ENCODE measurements at regions not wholly inside any gene's neighbourhood (a gene's known extent, or its start where the extent isn't known, plus 50 kb on each side); places are given as distances from the start of the nearest gene placed in this dataset.

DNA sequence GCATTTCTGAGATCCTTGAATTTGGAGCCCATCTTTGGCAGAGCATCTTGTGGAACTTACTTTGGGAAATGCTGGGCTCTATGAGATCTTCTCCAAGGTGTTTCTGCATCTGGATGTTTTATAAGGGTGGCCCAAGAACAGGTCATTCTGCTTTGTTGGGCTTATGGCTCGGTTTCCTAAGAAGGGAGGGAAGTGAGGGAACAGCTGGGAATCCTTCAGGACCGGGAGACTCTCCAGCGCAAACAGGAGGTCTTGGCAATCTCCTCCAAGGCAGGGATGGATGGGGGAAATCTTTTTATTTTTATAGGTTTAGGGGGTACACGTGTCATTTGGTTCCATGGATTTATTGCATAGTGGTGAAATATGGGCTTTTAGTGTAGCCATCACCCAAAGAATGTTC is 54.7 kb downstream of the IRX3 start:
- 94% methylated on average over 4 of the region's 4 CpGs for WGBS, 2 experiments
- Histone ChIP-seq H3K4me1 (ENCODE audit: control insufficient read depth, insufficient read depth, low read length) (peaks cover 4% of the 10 kb centered on the region), H3K27me3 (ENCODE audit: control insufficient read depth, insufficient read depth, low read length, poor library complexity, severe bottlenecking) (no peaks in the 10 kb centered on the region), H3K4me3 (ENCODE audit: insufficient read depth, low read depth, low read length) (no peak overlapping the region), H3K27ac (ENCODE audit: insufficient read depth, low read depth, low read length, poor library complexity, severe bottlenecking) (no peak overlapping the region), H3K36me3 (ENCODE audit: control insufficient read depth, insufficient read depth, low read length) (no peaks in the 10 kb centered on the region), H3K9me3 (ENCODE audit: control insufficient read depth, low read length) (no peaks in the 10 kb centered on the region)

DNA sequence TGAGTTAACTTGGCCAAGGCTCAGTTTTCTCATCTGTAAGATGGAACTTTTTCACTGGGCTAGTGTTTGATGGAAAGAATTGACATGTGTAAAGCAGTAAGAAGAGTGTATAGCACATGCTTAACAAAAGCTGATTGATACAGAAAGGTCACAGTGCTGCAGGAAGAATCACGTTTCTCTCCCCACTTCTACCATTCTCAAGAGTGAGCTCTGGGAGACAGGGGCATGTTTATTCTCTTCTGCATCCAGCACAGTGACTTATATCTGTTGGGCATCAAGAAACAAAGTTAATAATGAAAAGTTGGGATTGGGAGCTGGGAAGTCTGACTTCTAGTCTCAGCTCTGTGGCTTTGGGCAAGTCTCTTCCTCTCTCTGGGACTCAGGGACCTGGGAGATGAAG is 55.3 kb downstream of the IRX3 start:
- 88 to 90% methylated on average over 1 of the region's 1 CpG for WGBS, 2 experiments
- Histone ChIP-seq H3K27ac (ENCODE audit: insufficient read depth, low read depth, low read length, poor library complexity, severe bottlenecking) (no peak overlapping the region), H3K27me3 (ENCODE audit: control insufficient read depth, insufficient read depth, low read length, poor library complexity, severe bottlenecking) (no peaks in the 10 kb centered on the region), H3K4me3 (ENCODE audit: insufficient read depth, low read depth, low read length) (no peak overlapping the region), H3K4me1 (ENCODE audit: control insufficient read depth, insufficient read depth, low read length) (peaks cover 4% of the 10 kb centered on the region), H3K9me3 (ENCODE audit: control insufficient read depth, low read length) (no peaks in the 10 kb centered on the region), H3K36me3 (ENCODE audit: control insufficient read depth, insufficient read depth, low read length) (no peaks in the 10 kb centered on the region)

DNA sequence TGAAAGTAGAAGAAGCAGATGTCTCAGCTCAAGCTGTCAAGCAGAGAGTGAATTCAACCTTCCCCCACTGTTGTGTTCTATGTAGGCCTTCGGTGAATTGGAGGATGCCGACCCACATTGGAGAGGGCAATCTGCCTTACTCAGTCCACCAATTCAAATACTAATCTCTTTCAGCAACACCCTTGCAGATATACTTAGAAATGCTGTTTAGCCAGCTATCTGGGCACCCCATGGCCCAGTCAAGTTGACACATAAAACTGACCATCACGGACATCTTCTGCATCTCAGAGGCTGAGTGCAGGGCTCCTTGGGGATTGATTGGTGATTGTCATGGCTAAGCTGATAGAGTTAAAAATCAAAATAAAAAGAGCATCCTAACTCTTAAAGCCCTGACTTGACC is 58.3 kb downstream of the IRX3 start:
- H3K27me3 ChIP-seq (ENCODE audit: control insufficient read depth, insufficient read depth, low read length, poor library complexity, severe bottlenecking), result no peaks in the 10 kb centered on the region
- no peaks in the 10 kb centered on the region for H3K4me1 ChIP-seq (ENCODE audit: control insufficient read depth, insufficient read depth, low read length)
- H3K36me3 ChIP-seq (ENCODE audit: control insufficient read depth, insufficient read depth, low read length), result no peaks in the 10 kb centered on the region
- H3K27ac ChIP-seq (ENCODE audit: insufficient read depth, low read depth, low read length, poor library complexity, severe bottlenecking), result no peak overlapping the region
- no peaks in the 10 kb centered on the region for H3K9me3 ChIP-seq (ENCODE audit: control insufficient read depth, low read length)
- no peak overlapping the region for H3K4me3 ChIP-seq (ENCODE audit: insufficient read depth, low read depth, low read length)
- 80 to 86% methylated on average over 3 of the region's 3 CpGs for WGBS, 2 experiments

DNA sequence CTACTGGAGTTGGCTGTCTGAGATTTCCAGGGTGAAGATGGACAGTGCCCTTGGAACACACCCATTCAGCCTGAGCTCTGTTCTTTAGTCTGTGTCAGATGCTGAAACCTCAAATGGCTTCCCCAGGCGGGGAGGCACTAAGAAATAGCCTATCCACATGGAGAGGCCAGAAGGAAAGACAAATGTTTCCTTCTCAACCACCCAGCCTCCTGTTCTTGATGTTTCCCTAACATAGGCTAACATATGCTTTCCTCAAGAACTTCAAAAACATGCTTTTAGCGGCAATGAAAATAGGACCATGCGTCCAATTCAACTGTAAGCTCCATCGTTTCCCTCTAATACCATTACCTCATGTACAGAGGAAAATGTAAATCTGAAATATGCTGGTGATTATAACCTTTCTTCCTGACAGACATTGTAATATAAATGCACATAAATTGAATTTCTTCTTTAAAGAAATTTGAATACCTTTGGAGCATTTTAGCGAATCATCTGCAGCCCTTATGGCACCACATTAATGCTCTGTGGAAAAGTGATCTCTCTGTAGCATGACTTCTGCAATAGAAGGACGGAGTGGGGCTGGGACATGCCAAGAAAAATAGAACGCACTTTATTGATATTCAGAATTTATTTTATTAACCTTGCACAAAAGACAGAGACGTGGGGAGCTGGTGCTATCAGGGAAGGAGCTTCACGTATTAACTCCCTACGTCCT is 60.1 kb downstream of the IRX3 start:
- Histone ChIP-seq H3K4me1 (ENCODE audit: control insufficient read depth, insufficient read depth, low read length) (no peaks in the 10 kb centered on the region), H3K27me3 (ENCODE audit: control insufficient read depth, insufficient read depth, low read length, poor library complexity, severe bottlenecking) (no peaks in the 10 kb centered on the region), H3K36me3 (ENCODE audit: control insufficient read depth, insufficient read depth, low read length) (no peaks in the 10 kb centered on the region), H3K27ac (ENCODE audit: insufficient read depth, low read depth, low read length, poor library complexity, severe bottlenecking) (no peak overlapping the region), H3K9me3 (ENCODE audit: control insufficient read depth, low read length) (no peaks in the 10 kb centered on the region), H3K4me3 (ENCODE audit: insufficient read depth, low read depth, low read length) (no peak overlapping the region)
- 93 to 97% methylated on average over 9 to 10 of the region's 10 CpGs for WGBS, 2 experiments

DNA sequence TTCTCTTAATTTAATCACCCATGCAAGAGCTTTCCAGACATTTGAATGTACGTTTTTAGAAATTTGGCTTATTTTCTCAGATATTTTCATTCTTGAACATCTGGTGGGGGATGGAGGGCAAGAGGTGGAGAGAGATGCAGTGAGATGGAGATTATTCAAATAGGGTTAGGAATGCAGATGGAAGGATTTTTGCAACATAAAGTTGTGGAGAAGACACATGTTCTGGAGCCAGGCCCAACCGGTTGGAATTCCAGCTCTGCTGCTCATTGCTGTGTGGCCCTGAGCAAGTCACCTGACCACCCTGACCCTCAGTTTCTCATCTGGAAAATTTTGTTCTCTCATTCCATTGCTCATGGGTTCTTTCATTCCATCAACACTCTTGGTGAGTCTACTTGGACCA is 66.9 kb downstream of the IRX3 start:
- H3K4me3 ChIP-seq (ENCODE audit: insufficient read depth, low read depth, low read length), result no peak overlapping the region
- no peaks in the 10 kb centered on the region for H3K4me1 ChIP-seq (ENCODE audit: control insufficient read depth, insufficient read depth, low read length)
- H3K9me3 ChIP-seq (ENCODE audit: control insufficient read depth, low read length), result no peaks in the 10 kb centered on the region
- 92 to 94% methylated on average over 2 of the region's 2 CpGs for WGBS, 2 experiments
- H3K27me3 ChIP-seq (ENCODE audit: control insufficient read depth, insufficient read depth, low read length, poor library complexity, severe bottlenecking), result no peaks in the 10 kb centered on the region
- H3K27ac ChIP-seq (ENCODE audit: insufficient read depth, low read depth, low read length, poor library complexity, severe bottlenecking), result no peak overlapping the region
- no peaks in the 10 kb centered on the region for H3K36me3 ChIP-seq (ENCODE audit: control insufficient read depth, insufficient read depth, low read length)

DNA sequence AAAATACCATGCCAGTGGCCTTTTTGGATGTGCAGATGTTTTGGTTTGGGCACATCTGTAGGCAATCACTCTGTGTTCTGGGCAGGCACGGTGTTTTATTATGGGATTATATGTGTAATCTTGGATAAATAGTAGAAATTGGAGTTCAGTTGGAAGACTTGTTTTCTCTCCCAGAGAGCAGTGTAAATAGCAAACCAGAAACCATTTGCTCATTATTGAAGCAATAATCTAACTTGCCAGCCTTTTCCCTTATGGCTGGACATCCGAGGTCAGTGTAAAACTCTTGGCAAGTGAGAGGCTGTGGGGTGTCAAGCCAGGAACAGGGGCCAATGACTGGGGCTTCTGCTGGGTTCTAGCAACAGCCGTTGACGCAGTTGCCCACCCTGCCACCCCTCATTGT is 69.9 kb downstream of the IRX3 start:
- Histone ChIP-seq H3K9me3 (ENCODE audit: control insufficient read depth, low read length) (no peaks in the 10 kb centered on the region), H3K4me1 (ENCODE audit: control insufficient read depth, insufficient read depth, low read length) (no peaks in the 10 kb centered on the region), H3K4me3 (ENCODE audit: insufficient read depth, low read depth, low read length) (no peak overlapping the region), H3K36me3 (ENCODE audit: control insufficient read depth, insufficient read depth, low read length) (no peaks in the 10 kb centered on the region), H3K27ac (ENCODE audit: insufficient read depth, low read depth, low read length, poor library complexity, severe bottlenecking) (no peak overlapping the region), H3K27me3 (ENCODE audit: control insufficient read depth, insufficient read depth, low read length, poor library complexity, severe bottlenecking) (no peaks in the 10 kb centered on the region)
- WGBS, 2 experiments, result 95 to 96% methylated on average over 4 of the region's 4 CpGs

DNA sequence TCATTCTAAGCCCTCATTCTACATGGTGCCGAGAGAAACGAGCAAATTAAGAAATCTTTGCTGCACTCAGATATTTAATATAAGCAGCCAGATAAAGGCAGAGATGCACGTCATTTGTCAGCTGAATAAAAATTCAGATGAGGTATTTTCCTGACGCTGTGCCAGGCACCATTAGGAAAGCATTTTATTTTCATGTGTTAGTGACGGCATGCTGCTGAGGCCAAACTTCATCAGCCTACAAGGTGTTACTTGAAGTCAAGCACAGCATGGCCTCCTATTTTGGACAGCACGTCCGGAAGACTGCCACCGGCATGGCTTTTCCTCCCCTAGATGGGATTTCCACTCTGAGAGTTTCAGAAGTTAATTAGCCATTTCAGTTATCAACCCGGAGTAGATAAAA is 70.3 kb downstream of the IRX3 start:
- no peak overlapping the region for H3K4me3 ChIP-seq (ENCODE audit: insufficient read depth, low read depth, low read length)
- H3K9me3 ChIP-seq (ENCODE audit: control insufficient read depth, low read length), result no peaks in the 10 kb centered on the region
- no peaks in the 10 kb centered on the region for H3K27me3 ChIP-seq (ENCODE audit: control insufficient read depth, insufficient read depth, low read length, poor library complexity, severe bottlenecking)
- H3K27ac ChIP-seq (ENCODE audit: insufficient read depth, low read depth, low read length, poor library complexity, severe bottlenecking), result no peak overlapping the region
- 95 to 96% methylated on average over 8 to 9 of the region's 9 CpGs for WGBS, 2 experiments
- no peaks in the 10 kb centered on the region for H3K4me1 ChIP-seq (ENCODE audit: control insufficient read depth, insufficient read depth, low read length)
- no peaks in the 10 kb centered on the region for H3K36me3 ChIP-seq (ENCODE audit: control insufficient read depth, insufficient read depth, low read length)

DNA sequence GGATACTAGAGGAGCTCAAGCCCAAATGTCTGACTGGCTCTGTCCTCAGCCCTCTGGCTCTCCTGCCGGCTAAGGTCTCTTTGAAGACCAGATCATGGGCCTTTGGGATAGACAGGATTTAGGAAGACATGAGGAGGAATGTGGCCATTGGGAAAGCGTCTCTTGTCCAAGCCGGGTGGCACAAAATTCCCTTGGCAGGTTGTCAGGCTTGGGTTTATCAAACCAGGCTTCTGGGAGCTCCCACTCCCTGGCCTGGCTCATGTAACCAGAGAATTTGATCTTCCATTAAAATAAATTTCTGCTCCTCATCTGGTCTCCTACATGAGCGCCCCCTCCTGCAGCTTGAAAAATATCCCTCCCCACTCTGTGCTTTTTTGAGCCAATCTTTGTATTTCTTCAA is 71.1 kb downstream of the IRX3 start:
- Histone ChIP-seq H3K27me3 (ENCODE audit: control insufficient read depth, insufficient read depth, low read length, poor library complexity, severe bottlenecking) (no peaks in the 10 kb centered on the region), H3K4me3 (ENCODE audit: insufficient read depth, low read depth, low read length) (no peak overlapping the region), H3K9me3 (ENCODE audit: control insufficient read depth, low read length) (no peaks in the 10 kb centered on the region), H3K27ac (ENCODE audit: insufficient read depth, low read depth, low read length, poor library complexity, severe bottlenecking) (no peak overlapping the region), H3K36me3 (ENCODE audit: control insufficient read depth, insufficient read depth, low read length) (no peaks in the 10 kb centered on the region), H3K4me1 (ENCODE audit: control insufficient read depth, insufficient read depth, low read length) (no peaks in the 10 kb centered on the region)
- WGBS, 2 experiments, result 94 to 98% methylated on average over 4 of the region's 4 CpGs

DNA sequence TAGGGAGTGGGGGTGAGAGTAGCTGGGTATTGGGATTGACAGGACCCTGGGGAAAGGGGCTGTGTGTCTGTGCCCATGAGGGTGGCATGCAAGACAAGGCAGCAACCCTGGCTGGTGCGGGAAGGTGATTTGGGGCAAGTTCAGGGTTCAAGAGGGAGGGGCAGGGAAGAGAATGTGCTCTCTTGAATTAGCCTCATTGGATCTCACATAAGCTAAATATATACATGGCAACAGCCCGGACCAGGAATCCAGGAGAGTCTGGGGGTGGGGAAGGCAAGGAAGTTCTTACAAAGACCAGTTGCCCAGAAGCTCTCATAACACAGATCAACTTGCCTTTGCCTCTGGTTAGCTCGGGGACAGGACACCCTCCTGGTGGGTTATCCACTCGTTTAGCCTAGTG is 73.3 kb downstream of the IRX3 start:
- Histone ChIP-seq H3K4me1 (ENCODE audit: control insufficient read depth, insufficient read depth, low read length) (peaks cover 3% of the 10 kb centered on the region), H3K4me3 (ENCODE audit: insufficient read depth, low read depth, low read length) (no peak overlapping the region), H3K9me3 (ENCODE audit: control insufficient read depth, low read length) (no peaks in the 10 kb centered on the region), H3K36me3 (ENCODE audit: control insufficient read depth, insufficient read depth, low read length) (no peaks in the 10 kb centered on the region), H3K27me3 (ENCODE audit: control insufficient read depth, insufficient read depth, low read length, poor library complexity, severe bottlenecking) (no peaks in the 10 kb centered on the region), H3K27ac (ENCODE audit: insufficient read depth, low read depth, low read length, poor library complexity, severe bottlenecking) (no peak overlapping the region)
- 86 to 91% methylated on average over 4 of the region's 4 CpGs for WGBS, 2 experiments

DNA sequence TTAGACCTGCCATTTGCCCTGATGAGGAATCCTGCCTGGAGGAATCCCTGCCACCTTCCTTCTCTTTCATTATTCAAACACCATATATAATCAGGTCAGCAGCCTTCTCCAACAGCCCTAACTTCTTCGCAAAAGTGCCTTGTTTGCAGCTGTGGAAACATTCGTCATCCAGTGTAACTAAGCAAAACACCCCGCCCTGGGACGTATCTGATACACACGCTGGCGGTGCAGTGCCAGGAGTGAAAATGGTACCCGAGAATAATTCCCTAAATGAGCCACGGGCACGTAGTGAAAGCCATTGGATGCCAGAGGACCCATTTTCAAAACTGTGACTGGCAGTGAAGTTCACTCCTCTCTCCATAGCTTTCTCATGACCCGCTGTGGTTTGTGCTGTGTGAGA is 73.7 kb downstream of the IRX3 start:
- no peak overlapping the region for H3K27ac ChIP-seq (ENCODE audit: insufficient read depth, low read depth, low read length, poor library complexity, severe bottlenecking)
- 94% methylated on average over 10 of the region's 10 CpGs for WGBS, 2 experiments
- H3K9me3 ChIP-seq (ENCODE audit: control insufficient read depth, low read length), result no peaks in the 10 kb centered on the region
- H3K4me3 ChIP-seq (ENCODE audit: insufficient read depth, low read depth, low read length), result no peak overlapping the region
- H3K4me1 ChIP-seq (ENCODE audit: control insufficient read depth, insufficient read depth, low read length), result peaks cover 7% of the 10 kb centered on the region
- no peaks in the 10 kb centered on the region for H3K36me3 ChIP-seq (ENCODE audit: control insufficient read depth, insufficient read depth, low read length)
- H3K27me3 ChIP-seq (ENCODE audit: control insufficient read depth, insufficient read depth, low read length, poor library complexity, severe bottlenecking), result no peaks in the 10 kb centered on the region

DNA sequence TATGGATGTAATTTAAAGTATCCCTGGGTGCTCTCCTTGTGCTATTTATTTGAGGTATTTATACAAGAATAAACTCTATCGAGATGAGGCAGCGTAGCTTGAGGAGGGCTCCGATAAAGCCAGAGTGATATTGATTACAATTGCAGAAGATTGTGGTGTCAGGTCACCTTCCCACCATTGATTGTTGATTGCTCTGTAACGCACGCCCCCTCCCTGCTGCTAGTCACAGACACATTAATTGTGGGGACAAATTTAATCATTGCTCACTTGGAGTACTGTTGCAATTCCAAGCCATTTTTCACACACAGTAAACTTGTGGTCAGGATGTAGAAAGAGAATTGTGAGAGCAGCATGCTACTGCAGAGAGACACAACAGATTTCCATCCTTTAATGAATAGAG is 75.4 kb downstream of the IRX3 start:
- Histone ChIP-seq H3K4me1 (ENCODE audit: control insufficient read depth, insufficient read depth, low read length) (peaks cover 7% of the 10 kb centered on the region), H3K27ac (ENCODE audit: insufficient read depth, low read depth, low read length, poor library complexity, severe bottlenecking) (no peak overlapping the region), H3K36me3 (ENCODE audit: control insufficient read depth, insufficient read depth, low read length) (no peaks in the 10 kb centered on the region), H3K27me3 (ENCODE audit: control insufficient read depth, insufficient read depth, low read length, poor library complexity, severe bottlenecking) (no peaks in the 10 kb centered on the region), H3K9me3 (ENCODE audit: control insufficient read depth, low read length) (no peaks in the 10 kb centered on the region), H3K4me3 (ENCODE audit: insufficient read depth, low read depth, low read length) (no peak overlapping the region)
- 91 to 93% methylated on average over 5 of the region's 5 CpGs for WGBS, 2 experiments

Data from ectodermal cell (in vitro differentiated cells).